ENCODE measurements at regions not wholly inside any gene's neighbourhood (a gene's known extent, or its start where the extent isn't known, plus 50 kb on each side); places are given as distances from the start of the nearest gene placed in this dataset.
"Not testable (repeated sequence)": the region's sequence is repeated elsewhere in the genome, so short reads cannot be mapped to it uniquely, and the experiment has no call there.

DNA sequence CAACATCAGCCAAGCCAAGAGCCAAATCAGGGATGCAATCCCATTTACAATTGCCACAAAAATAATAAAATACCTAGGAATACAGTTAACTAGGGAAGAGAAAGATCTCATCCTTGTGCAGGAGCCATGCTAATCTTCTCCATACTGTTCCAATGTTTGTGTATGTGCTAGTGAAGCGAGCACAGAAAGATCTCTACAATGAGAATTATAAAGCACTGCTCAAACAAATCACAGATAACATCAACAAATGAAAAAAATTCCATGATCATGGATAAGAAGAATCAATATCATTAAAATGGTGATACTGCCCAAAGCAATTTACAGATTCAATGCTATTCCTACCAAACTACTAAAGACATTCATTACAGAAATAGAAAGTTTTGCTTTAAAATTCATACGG lies 215.6 kb downstream of the FOXG1 start:
- intact Hi-C loops (cut with micrococcal nuclease) = no loop called here
- Mint-ChIP-seq H3K27me3 (no peaks in the 10 kb centered on the region), H3K4me1 (no peaks in the 10 kb centered on the region), H3K36me3 (ENCODE audit: low read depth) (no peaks in the 10 kb centered on the region), H3K4me3 (no peak overlapping the region), H3K27ac (no peak overlapping the region), H3K9me3 (peaks cover 7% of the 10 kb centered on the region)
- DNase-seq = no peak
- ChIA-PET POLR2A (no interaction called here), CTCF (no interaction called here)
- no peak for ATAC-seq (ENCODE audit: low read depth)
- TF ChIP-seq, protein P1, sequence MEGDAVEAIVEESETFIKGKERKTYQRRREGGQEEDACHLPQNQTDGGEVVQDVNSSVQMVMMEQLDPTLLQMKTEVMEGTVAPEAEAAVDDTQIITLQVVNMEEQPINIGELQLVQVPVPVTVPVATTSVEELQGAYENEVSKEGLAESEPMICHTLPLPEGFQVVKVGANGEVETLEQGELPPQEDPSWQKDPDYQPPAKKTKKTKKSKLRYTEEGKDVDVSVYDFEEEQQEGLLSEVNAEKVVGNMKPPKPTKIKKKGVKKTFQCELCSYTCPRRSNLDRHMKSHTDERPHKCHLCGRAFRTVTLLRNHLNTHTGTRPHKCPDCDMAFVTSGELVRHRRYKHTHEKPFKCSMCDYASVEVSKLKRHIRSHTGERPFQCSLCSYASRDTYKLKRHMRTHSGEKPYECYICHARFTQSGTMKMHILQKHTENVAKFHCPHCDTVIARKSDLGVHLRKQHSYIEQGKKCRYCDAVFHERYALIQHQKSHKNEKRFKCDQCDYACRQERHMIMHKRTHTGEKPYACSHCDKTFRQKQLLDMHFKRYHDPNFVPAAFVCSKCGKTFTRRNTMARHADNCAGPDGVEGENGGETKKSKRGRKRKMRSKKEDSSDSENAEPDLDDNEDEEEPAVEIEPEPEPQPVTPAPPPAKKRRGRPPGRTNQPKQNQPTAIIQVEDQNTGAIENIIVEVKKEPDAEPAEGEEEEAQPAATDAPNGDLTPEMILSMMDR (IDR thresholded peaks at IDR 0.05) = no peak

DNA sequence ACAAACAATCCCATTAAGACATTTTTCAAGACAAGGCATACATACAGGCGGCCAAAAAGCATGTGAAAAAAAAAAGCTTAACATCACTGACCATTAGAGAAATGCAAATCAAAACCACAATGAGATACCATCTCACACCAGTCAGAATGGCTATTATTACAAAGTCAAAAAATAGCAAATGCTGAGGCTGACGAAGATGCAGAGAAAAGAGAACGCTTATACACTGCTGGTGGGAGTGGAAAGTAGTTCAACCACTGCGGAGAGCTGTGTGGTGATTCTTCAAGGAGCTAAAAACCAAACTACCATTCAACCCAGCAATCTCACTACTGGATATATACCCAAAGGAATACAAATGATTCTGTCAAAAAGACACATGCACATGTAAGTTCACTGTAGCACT lies 216.7 kb downstream of the FOXG1 start:
- Mint-ChIP-seq H3K36me3 (ENCODE audit: low read depth) (no peaks in the 10 kb centered on the region), H3K4me1 (no peaks in the 10 kb centered on the region), H3K27ac (no peak overlapping the region), H3K27me3 (no peaks in the 10 kb centered on the region), H3K4me3 (no peak overlapping the region), H3K9me3 (peaks cover 7% of the 10 kb centered on the region)
- TF ChIP-seq, protein P1 (IDR thresholded peaks at IDR 0.05) = no peak
- ATAC-seq (ENCODE audit: low read depth) (no peak), DNase-seq (no peak)
- intact Hi-C loops (cut with micrococcal nuclease) = no loop called here
- ChIA-PET POLR2A (interaction anchor here (0.6 kb wide), 1 partner anchor 12 kb away, joined by 3 read pairs; no protein-coding TSS in a partner anchor), CTCF (no interaction called here)

DNA sequence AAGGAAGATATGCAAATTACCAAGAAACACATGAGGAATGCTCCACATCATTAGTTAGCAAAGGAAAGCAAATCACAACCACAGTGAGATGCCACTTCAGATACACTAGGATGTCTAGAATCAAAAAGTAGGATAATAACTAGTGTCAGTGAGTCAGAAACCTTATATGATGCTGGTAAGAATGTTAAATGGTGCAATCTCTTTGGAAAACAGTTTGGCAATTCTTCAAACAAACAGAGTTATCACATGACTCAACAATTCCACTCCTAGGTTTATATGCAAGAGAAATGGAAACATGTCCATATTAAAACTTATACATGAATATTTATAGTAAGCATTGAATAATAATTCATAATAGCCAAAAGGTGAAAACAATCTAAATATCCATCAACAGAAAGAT lies 220.9 kb downstream of the FOXG1 start:
- intact Hi-C loops (cut with micrococcal nuclease) = no loop called here
- no peaks in the 10 kb centered on the region for H3K36me3 Mint-ChIP-seq (ENCODE audit: low read depth)
- TF ChIP-seq, protein P1 (IDR thresholded peaks at IDR 0.05) = no peak
- no peak for DNase-seq
- ChIA-PET CTCF (no interaction called here), POLR2A (no interaction called here)
- H3K27ac Mint-ChIP-seq = no peak overlapping the region
- no peaks in the 10 kb centered on the region for H3K4me1 Mint-ChIP-seq
- H3K9me3 Mint-ChIP-seq = peaks cover 2% of the 10 kb centered on the region
- no peaks in the 10 kb centered on the region for H3K27me3 Mint-ChIP-seq
- no peak overlapping the region for H3K4me3 Mint-ChIP-seq
- ATAC-seq (ENCODE audit: low read depth) = no peak

DNA sequence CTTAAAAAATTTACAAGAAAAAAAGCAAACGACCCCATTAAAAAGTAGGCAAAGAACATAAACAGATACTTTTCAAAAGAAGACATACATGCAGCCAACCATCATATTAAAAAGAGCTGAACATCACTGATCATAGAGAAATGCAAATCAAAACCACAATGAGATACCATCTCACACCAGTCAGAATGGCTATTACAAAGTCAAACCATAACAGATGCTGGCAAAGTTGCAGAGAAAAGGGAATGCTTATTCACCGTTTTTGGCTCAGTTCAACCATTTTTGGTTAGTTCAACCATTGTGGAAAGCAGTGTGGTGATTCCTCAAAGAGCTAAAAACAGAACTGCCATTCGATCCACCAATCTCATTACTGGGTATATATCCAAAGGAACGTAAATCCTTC lies 230.6 kb downstream of the FOXG1 start:
- H3K4me3 Mint-ChIP-seq; DNase-seq; H3K27ac Mint-ChIP-seq; H3K36me3 Mint-ChIP-seq (ENCODE audit: low read depth); H3K4me1 Mint-ChIP-seq; intact Hi-C loops (cut with micrococcal nuclease); POLR2A ChIA-PET; CTCF ChIA-PET; H3K27me3 Mint-ChIP-seq; ATAC-seq (ENCODE audit: low read depth); H3K9me3 Mint-ChIP-seq: not testable (repeated sequence)

DNA sequence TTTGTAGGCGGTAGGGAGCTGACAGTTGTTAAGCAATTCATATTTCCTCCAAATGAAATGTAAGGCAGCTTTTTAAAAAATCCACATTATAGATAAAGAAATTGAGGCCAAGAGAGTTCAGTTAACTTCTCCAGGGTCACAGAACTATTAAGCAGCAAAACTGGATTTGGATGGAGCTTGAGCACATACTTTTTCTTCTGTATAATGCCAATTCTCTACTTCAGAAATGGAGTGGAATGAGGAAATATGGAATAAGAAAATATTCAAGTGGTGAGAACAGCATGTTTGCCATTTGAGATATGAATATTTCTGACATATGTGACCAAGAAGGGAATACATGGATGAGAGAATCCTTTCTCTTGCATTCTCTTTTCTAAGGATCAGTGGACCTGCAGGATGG lies 233.1 kb downstream of the FOXG1 start:
- Mint-ChIP-seq H3K36me3 (ENCODE audit: low read depth) (no peaks in the 10 kb centered on the region), H3K4me1 (no peaks in the 10 kb centered on the region)
- CTCF ChIA-PET = no interaction called here

DNA sequence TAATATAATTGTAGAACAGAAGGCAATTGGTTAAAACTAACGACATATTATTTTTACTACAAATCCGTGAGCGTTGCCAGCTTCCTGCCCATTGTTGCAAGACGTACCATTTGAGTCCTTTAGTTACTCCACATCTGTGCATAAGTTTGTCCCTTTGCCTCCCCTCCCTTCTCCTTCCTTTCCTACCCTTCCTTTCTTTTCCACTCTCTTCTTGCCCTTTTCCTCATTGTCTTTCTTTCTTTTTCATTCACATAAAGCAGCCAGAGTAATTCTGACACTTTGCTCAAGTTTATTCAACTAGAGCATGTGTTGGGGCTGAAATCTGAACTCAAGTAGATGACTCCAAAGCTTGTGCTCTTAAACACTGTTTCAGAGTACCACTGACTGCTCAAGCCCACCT lies 239.1 kb downstream of the FOXG1 start:
- Mint-ChIP-seq H3K9me3 (no peaks in the 10 kb centered on the region), H3K4me3 (no peak overlapping the region), H3K27ac (no peak overlapping the region), H3K36me3 (ENCODE audit: low read depth) (no peaks in the 10 kb centered on the region), H3K27me3 (no peaks in the 10 kb centered on the region), H3K4me1 (no peaks in the 10 kb centered on the region)
- CTCF ChIA-PET = no interaction called here
- DNase-seq (no peak), ATAC-seq (ENCODE audit: low read depth) (no peak)
- POLR2A ChIA-PET = no interaction called here
- TF ChIP-seq, protein P1 (IDR thresholded peaks at IDR 0.05) = no peak
- intact Hi-C loops (cut with micrococcal nuclease) = no loop called here

More for the DNA sequence above, 233.1 kb downstream of the FOXG1 start:
- intact Hi-C loops (cut with micrococcal nuclease) = no loop called here
- no peaks in the 10 kb centered on the region for H3K27me3 Mint-ChIP-seq
- TF ChIP-seq, protein P1 (IDR thresholded peaks at IDR 0.05) = no peak
- no peak for DNase-seq
- no peak overlapping the region for H3K4me3 Mint-ChIP-seq
- peaks cover 3% of the 10 kb centered on the region for H3K9me3 Mint-ChIP-seq
- no peak overlapping the region for H3K27ac Mint-ChIP-seq
- POLR2A ChIA-PET = no interaction called here
- ATAC-seq (ENCODE audit: low read depth) = no peak

Measured in activated B cell treated with CpG ODN at 0.5 μM for 24 hours (primary cell).